HG03521 (cell line): ENCODE measurements at regions not wholly inside any gene's neighbourhood (a gene's known extent, or its start where the extent isn't known, plus 50 kb on each side); places are given as distances from the start of the nearest gene placed in this dataset.

Experiments
- ATAC-seq: cut with Tn5 transposase; IDR thresholded peaks from one replicate; pipeline ENCODE4 v1.9.1; 2021; ENCODE audit warnings: mild to moderate bottlenecking, moderate library complexity; ENCODE audit not compliant: unreplicated experiment

DNA sequence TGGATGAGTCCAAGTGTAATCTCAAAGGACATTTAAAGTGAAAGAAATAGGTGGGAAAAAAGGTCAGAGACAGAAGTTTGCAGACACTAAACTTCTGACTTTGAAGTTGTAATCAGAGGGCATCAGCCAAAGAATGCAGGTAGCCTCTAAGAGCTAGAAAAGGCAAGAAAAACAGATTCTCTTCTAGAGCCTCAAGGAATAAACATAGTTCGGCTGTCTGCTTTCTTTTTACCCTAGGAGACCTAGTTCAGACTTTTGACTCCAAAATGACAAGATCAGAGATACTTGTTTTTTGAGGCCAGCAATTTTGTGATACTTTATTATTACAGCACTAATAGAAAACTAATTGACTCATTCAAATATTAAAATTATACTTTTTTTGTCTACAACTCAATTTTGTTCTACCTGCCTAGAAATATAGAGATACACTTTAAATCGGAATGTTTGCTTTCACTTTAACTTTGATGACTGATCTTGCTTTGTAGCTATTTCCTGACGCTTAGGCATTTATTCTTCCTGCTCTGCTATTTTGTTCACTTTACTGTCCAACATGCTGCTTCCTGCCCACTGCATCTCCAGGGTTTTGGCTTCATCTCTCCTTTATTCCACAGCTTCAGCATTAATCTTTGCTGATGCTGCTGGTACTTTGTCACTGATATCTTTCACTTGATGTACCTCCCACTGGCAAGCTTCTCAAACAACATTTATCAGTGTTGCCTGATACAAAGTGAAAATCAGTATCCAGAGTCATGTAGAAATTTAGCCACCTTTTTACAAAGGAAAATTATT is 272.5 kb downstream of the DSEL start:
- peak; percentile 48 for ATAC-seq

DNA sequence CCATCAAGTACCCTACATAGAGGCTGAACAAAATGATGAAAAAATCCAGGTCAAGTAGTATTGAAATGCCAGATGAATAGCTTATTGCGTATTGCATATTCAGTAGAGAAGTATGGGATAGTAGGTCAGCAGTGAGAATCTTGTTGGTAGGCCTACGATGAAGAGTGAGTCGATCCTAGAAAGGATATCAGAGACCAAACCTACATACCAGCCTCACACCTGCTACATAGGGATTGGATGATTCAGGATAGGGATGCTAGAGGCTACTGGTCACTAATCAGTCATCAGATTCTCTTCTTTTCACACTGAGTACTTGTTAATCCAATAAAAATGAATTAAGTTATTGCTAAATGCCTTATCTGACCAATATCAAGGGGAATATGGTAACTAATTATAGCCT is 274.5 kb downstream of the DSEL start:
- no peak for ATAC-seq

DNA sequence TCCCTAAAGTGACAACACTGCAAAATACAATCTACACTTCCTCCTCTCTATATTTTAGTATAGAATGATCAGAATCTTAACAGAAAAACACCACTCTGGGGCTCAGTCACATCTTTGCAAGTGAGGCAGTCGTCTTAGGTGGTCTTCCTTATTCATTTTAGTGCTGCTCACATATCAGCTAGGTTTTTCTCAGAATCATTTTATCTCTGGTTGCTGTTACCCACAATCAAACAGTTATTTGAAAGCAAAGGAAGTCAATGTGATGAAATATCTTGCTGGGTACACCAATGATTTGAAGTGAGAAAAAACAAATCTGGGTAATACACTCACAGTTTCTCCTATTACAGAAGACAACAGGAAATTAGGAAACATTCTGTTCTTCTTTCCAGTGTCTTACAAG is 275.2 kb downstream of the DSEL start:
- no peak for ATAC-seq

DNA sequence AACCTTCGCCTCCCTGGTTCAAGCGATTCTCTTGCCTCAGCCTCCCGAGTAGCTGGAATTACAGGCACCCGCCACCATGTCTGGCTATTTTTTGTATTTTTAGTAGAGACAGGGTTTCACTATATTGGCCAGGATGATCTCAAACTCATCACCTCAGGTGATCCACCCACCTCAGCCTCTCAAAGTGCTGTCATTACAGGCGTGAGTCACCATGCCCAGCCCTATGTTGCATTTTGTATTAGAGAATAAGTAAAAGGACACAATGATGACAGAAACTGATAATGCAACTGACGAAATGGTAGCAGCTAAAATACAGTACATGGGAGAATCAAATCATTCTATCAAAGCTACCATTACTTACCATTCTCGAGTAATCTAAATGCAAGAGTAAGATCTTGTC is 276.7 kb downstream of the DSEL start:
- no peak for ATAC-seq

DNA sequence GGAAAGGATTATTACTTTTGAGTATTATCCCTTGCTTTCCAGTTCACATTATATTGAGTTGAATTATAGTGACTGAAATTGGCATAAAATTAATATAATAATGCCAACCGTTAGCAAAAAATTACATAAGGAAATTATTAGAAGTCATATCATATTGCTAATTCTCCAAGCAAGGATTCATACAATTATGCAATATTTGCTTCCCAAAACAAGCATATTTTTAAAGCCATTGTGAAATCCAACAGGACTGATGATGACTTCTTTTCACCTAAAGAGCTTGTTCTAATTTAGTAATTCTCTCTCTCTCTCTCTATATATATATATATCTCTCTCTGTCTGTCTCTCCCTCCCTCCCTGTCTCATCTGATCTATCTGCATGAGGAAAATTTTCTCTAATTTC is 283.5 kb downstream of the DSEL start:
- ATAC-seq = no peak

DNA sequence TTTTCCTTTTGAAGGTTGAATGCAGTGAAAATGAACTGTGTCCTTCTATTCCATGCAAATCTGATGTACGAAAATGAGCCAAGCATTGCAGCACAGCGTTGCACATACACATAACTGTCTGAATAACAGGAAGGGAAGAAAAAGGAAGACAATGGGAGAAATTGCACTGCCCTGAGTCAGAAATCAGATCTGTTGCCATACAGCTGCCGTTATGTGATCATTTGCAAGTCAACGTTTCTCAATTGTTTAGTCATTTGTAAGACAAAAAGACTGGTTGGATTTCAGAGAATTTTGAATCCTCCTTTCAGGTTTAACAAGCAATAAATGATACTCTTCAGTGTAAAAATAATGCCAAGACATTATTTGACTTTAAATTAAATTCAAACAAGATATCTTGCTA is 284.1 kb downstream of the DSEL start:
- no peak for ATAC-seq

DNA sequence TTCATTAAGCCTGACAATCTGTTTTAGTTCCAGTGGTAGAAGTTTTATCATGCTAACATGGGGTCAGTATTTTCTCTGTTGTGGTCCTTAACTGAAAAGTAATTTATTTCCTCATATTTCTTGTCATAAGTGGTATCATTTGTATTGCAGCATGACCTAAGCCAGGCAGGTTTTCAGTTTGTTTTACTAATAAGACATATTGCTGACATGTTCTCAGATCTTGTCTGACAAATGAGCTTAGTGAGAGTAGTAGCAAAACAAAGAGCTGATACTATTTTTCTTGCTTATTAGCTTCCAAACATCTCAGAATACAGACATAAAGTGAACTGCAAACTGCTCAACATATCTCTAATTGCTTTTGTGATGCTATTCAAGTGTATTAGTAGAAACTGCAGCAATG is 293.6 kb downstream of the DSEL start:
- no peak for ATAC-seq

DNA sequence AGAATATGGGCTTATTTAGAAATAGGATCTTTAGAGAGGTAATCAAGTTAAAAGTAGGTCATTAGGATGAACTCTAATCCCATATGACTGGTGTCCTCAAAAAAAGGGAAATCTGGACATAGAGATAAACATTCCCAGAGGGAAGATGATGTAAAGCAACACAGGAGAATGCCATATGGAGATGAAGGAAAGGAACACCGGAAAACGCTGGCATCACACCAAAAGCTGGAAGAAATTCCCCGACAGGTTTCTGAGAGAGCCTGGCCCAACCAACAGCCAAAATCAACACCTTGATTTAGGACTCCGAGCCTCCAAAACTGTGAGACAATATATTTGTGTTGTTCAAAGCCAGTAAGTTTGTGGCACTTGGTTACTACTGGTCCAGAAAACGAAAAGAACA is 296.7 kb downstream of the DSEL start:
- no peak for ATAC-seq

DNA sequence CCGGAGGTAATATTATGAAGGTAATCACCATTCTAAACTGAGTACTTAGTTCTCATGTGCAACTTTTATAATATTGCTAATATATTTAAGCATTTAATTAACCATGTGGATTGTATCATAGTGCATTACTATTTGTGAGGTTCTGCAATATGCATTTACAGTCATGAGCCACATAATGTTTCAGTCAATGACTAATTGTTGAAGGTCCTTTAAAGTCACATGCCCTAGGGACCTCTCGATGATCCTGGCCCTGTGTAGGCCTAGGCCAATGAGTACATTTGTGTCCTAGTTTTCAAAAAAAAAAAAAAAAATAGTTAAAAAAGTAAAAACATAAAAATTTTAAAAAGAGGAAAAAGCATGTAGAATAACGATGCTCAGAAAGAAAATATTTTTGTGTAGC is 298.0 kb downstream of the DSEL start:
- ATAC-seq = no peak

DNA sequence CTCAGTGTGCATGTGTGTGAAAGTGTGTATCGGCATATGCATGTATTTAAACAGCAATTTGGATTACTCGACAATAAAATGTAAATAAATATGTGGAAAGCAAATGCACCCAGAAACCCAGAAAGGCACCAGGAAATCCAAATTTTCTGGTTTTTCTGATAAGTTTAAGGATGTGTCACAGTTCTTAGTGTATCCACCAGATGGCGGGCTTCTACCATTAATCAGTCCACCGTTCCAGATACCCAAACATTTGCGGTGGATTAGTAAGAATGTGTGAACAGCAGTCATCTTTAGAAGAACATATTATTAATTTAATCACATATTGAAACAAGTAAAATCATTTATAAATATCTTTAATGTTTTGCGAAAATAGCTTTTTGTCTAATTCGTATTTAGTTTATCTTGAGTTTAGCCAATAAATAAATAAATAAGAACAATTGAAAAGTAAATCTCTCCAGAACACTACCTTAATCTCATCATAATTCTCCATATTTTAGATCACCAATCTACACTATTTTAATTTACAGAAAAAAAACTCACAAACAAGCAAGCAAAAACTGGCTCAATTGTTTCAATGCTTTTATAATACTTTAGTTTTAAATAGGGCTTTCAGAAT is 298.9 kb downstream of the DSEL start:
- peak; percentile 92 for ATAC-seq

DNA sequence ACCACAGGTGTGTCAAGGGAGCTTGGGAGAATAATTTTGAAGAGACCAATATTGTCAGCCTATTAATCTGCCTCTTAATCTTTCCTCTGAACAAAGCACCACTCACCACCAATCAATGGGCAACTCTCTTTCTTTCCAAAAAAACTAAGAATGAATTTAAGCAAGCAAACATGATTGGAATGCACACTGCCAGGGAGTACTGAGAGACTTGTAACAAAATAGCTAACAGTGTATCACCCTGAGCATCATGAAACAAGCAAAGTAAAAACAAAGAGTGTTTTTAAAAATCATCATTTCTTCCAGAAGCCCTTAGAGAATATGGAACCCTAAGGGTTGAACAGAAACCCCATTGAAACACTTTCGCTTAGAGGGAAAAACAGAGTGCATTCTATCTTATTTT is 299.7 kb downstream of the DSEL start:
- ATAC-seq = no peak

DNA sequence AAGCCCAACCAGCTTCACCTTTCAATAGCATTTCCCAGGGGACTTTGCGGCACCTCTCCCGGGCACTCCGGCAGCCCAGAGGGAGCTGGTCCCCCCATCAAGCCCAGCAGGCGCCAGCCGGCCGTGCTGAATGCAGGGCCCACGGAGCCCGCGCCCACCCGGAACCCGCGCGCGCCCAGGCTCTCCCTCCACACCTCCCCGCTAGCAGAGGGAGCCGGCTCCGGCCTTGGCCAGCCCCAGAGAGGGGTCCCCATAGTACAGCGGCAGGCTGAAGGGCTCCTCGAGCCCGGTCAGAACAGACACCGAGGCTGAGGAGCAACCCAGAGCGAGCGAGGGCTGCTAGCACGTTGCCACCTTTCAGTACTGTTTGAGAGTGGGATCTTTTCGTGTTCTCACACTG is 300.8 kb downstream of the DSEL start:
- no peak for ATAC-seq

DNA sequence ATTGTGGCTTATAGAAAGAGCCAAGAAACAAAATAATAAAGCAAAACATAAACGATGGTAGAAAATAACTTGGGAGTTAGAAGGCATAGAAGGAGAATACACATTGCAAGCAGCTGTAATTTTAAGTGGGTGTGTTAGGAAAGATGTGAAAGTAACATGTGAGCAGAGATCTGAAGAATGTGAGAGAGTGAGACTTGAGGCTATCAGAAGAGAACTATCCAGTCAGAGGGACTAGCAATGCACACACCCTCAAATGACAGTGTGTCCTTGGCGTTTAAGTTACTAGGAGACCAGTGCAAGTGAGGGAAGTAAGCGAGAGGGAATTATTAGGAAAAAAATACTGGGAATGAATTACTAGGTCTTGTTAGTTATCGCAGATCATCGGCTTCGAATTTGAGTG is 304.9 kb downstream of the DSEL start:
- no peak for ATAC-seq

DNA sequence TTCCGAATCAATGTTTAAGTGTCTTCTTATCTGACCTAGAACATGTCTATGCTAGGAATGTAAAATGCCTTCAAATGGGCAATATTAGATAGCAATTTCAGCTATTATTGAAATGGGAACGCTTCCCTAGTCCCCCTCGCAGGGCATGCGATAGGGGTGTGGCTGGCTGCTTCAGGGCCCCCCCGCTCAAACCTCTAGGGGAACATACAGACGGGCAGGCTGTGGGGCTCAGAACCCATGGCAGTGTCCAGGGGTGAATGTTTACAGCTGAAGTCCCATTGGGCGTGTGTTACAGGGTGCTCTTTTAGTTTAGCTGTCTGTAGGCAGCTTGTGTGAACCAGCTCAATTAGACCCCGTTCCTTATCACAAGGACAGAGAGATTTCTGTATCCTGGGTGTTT is 315.9 kb downstream of the DSEL start:
- ATAC-seq = no peak

DNA sequence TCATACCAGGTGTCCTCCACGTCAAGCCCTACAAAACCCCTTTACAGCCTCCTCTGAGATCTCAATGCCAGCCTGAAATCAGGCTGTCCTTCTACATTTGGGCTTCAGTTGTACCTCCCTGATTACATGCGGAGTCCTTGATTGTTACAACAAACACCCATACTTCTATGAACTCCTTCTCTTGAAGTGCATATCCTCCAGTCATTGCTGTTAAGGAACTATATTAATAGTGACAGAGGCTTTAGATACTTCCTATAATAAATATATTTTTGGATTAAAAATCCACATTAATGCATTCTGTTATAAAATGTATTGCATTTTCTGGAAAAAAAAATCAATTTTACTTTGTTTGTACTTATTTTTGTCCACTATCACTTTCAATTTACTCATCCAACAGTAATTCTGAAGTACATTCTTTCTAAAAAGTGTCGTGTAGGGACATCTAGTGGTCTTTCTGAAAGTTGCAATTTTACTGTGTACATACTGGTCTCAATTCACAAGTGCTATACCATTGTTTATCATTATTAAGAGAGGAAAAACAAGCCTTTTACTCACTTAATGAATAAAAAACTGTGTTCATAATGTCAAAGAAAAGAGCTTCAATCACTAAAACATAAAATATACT is 316.4 kb downstream of the DSEL start:
- ATAC-seq = peak; percentile 84

DNA sequence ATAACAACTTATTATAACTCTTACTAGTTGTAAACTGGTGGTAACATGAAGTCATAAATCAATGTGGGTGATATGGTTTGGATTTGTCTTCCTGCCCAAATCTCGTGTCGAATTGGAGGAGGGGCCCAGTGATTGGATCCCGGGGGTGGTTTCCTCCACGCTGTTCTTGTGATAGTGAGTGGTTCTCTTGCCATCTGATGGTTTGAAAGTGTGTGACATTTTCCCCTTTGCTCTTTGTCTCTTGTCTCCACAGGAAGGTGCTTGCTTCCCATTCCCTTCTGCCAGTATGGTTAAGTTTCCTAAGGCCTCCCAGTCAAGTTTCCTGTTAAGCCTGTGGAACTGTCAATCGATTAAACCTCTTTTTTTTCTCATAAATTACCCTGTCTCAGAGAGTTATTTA is 321.6 kb downstream of the DSEL start:
- ATAC-seq = no peak

DNA sequence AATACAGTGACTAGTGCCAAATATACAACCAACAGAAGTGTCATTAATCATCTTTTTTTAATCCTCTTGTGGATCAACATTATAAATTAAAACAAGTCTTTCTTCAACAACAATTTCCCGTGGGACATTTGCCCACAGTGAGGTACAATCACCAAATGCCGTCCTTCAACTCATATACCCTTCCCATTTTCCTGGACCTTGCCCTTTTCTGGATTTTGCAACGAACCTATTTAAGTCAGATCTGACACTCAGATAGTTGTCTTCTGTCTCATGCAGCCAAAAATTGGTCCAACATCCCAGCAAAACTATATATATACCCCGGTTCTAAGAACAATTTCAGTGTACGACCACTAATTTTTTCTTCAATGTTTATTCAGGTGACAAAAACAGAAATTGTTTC is 324.0 kb downstream of the DSEL start:
- ATAC-seq = no peak

DNA sequence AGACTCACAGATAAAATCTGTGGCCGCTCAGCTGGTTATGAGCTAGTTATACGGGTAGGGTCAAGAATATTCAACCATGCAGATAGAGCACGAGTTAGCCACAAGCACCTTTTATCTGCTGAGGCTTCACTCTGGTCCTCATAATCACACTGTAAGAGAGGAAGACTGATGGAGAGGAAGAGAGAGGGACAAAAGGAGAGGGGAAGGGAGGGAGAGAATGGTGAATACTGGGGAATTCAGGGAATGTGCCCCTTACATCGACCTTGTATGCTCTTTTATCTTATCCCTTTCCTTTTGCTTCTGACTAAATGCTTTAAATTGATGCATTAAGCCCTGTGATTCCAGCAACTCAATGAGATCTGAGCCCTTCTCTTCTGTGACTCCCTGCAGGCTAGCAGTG is 333.1 kb downstream of the DSEL start:
- no peak for ATAC-seq

DNA sequence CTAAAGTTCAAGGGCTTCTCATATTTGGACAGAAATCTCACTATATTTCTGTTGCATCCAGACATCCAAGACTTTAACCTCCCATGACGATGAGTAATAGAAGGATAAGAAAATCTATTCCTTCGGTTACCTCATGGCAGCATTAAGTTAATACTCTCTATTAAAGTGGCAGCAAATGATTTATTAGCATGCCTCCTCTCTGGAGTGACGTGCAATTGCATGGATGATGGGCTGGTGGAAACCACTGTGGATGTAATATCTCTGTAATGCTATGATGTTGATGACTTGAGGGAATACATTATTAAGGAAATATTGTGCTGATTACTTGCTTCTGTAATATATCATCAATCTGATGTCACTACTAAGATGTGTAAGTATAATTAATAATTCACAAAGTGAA is 336.8 kb downstream of the DSEL start:
- ATAC-seq = no peak

DNA sequence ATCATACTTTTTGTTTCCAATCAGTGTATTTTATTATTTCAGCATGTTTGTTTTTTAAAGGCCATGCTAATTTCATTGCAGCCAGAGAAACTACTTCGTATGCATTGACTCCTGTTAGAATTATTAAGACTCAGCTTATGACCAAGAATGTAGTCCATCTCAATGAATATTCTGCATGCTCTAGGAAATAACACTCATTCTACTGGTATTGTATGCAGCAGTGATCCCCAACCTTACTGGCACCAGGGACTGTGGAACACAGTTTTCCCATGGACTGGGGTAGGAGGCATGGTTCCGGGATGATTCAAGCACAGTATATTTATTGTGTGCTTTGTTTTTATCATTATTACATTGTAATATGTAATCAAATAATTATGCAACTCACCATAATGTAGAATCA is 356.9 kb downstream of the DSEL start:
- ATAC-seq = no peak

DNA sequence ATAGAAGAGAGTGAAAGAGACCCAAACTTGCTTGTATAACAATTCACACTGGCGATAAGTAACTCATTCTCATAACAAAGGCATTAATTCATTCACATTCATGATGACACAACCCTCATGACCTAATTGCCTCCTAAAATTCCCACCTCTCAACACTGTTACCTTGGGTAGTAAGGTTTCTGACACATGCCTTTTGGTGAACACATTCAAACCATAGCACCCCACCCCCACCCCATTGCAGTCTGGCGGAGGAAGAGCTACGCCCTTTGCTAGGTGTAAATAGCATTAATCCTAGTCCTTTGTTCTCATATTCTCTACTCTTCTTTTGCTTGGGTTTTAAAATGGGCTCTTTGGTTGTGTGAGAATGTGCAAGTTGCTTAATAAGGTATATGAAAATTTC is 361.5 kb downstream of the DSEL start:
- ATAC-seq = no peak

DNA sequence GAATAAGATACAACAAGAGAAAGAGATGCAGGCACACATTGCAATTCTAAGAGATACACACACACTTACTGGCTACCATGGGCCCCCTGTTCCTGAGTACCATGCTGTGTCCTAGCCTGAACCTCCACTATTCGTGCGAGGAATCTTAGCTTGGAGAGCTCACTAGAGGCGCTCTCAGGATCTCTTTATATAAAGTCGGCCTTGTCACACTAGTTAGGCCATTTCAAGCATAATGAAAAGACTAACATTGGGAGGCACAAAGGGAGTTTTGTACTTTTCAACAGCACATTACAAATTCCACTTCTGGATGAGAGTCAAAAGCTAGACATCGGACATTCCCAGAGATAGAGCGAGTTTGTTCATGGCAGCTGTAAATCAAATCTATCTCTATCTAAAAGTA is 365.2 kb downstream of the DSEL start:
- no peak for ATAC-seq
